ENCODE measurements at regions not wholly inside any gene's neighbourhood (a gene's known extent, or its start where the extent isn't known, plus 50 kb on each side); places are given as distances from the start of the nearest gene placed in this dataset.

- TF ChIP-seq ZNF425 (CRISPR knock-in tag; conservative IDR thresholded peaks at IDR 0.05) (no peak), ZNF219 (CRISPR knock-in tag; IDR thresholded peaks at IDR 0.05; ENCODE audit: borderline replicate concordance) (no peak), JUN (CRISPR knock-in tag; IDR thresholded peaks at IDR 0.05) (no peak), ZBTB21 (CRISPR knock-in tag; IDR thresholded peaks at IDR 0.05; ENCODE audit: borderline replicate concordance) (no peak), CREB1 (CRISPR knock-in tag; IDR thresholded peaks at IDR 0.05) (no peak), SP1 (CRISPR knock-in tag; conservative IDR thresholded peaks at IDR 0.05) (no peak), ARID4B (CRISPR knock-in tag; IDR thresholded peaks at IDR 0.05; ENCODE audit: borderline replicate concordance) (no peak)
These were observed 179.4 kb upstream of the ADAMTS5 start (continued) for GRCh38 chr21:27146268-27146667.

GRCh38 chr21:27145134-27145798 lies 178.4 kb upstream of the ADAMTS5 start:
- H3K27ac Mint-ChIP-seq, result no peak overlapping the region
- H3K27me3 Mint-ChIP-seq (ENCODE audit: low read depth), result no peaks in the 10 kb centered on the region
- ChIA-PET CTCF (no interaction called here), POLR2A (no interaction called here)
- H3K4me3 Mint-ChIP-seq, result no peak overlapping the region
- H3K9me3 Mint-ChIP-seq, result peaks cover 16% of the 10 kb centered on the region
- peaks cover 14% of the 10 kb centered on the region for H3K36me3 Mint-ChIP-seq
- TF ChIP-seq MAX (CRISPR knock-in tag; IDR thresholded peaks at IDR 0.05) (no peak), ZNF138 (CRISPR knock-in tag; conservative IDR thresholded peaks at IDR 0.05) (no peak), ZNF121 (CRISPR knock-in tag; IDR thresholded peaks at IDR 0.05) (no peak), EMX1 (CRISPR knock-in tag; IDR thresholded peaks at IDR 0.05) (no peak), ZMAT4 (CRISPR knock-in tag; IDR thresholded peaks at IDR 0.05) (no peak), HMGA2 (CRISPR knock-in tag; IDR thresholded peaks at IDR 0.05) (no peak), ZSCAN18 (CRISPR knock-in tag; IDR thresholded peaks at IDR 0.05) (no peak), TEAD1 (CRISPR knock-in tag; IDR thresholded peaks at IDR 0.05) (no peak), FOXJ3 (CRISPR knock-in tag; IDR thresholded peaks at IDR 0.05; ENCODE audit: borderline replicate concordance) (no peak), SMAD3 (CRISPR knock-in tag; IDR thresholded peaks at IDR 0.05; ENCODE audit: borderline replicate concordance) (no peak), KAT7 (CRISPR knock-in tag; IDR thresholded peaks at IDR 0.05; ENCODE audit: borderline replicate concordance) (no peak), IRF2 (CRISPR knock-in tag; IDR thresholded peaks at IDR 0.05; ENCODE audit: borderline replicate concordance, low read depth) (no peak), GRHL2 (CRISPR knock-in tag; IDR thresholded peaks at IDR 0.05; ENCODE audit: insufficient replicate concordance, severe bottlenecking) (no peak)
- ATAC-seq (no peak), DNase-seq (ENCODE audit: low spot score) (no peak)
- H3K4me1 Mint-ChIP-seq, result no peaks in the 10 kb centered on the region
